HepG2 (cell line): ENCODE measurements at regions not wholly inside any gene's neighbourhood (a gene's known extent, or its start where the extent isn't known, plus 50 kb on each side); places are given as distances from the start of the nearest gene placed in this dataset.
A peak's percentile ranks its signal among the peaks of the same experiment; 100 is the strongest.

Source experiments
- ATAC-seq: fragments of 200-7000 bp; cut with Tn5 transposase; 3 replicates; pipeline ENCODE4 v1.9.1; 2020; ENCODE audit warnings: mild to moderate bottlenecking, moderate library complexity
- BruUV-seq: library from RNA; stranded (reverse); fragments of 400-500 nt; replicated peaks from 2 replicates; lab custom pipeline; 2021; lab: Mats Ljungman, UMichigan
- CTCF ChIA-PET: fragments of 300-600 bp; formaldehyde crosslinking; extraction: SDS; loops from one replicate; lab custom pipeline; 2021; ENCODE audit warnings: low total read pairs, inconsistent platforms, low intra/inter-chr PET ratio; lab: Yijun Ruan, JAX
- POLR2A ChIA-PET: fragments of 350-600 bp; sonication (Branson Sonifier 250); formaldehyde crosslinking; loops from one replicate; lab custom pipeline; 2020; ENCODE audit warnings: antibody characterized with exemption, inconsistent platforms; lab: Yijun Ruan, JAX
- DNase-seq: peaks from one replicate; pipeline ENCODE4 v3.0.0-alpha.2; 2015; ENCODE audit warnings: low spot score
- FAIRE-seq: peaks from 3 replicates; lab custom pipeline; 2011; peaks lifted over from hg19 to GRCh38; lab: Jason Lieb, UNC
- H2AFZ ChIP-seq: one replicate; pipeline ENCODE4 v1.6.1; 2011; ENCODE audit warnings: low read length, inconsistent platforms
- H3K27ac ChIP-seq: fragments of 300-600 bp; 3 replicates; pipeline ENCODE4 v1.8.0; 2011; ENCODE audit warnings: mixed run types, mild to moderate bottlenecking, mixed read lengths, low read length, inconsistent platforms; ENCODE audit not compliant: insufficient read depth; ENCODE audit errors: extremely low read length
- H3K27me3 ChIP-seq, 2 experiments: fragments of 200-600 bp in 1 of 2; 2 replicates in 1 of 2; 3 replicates in 1 of 2; pipeline versions ENCODE4 v1.6.0 to v1.8.0; 2011; ENCODE audit warnings: low read length in 2 of 2, mild to moderate bottlenecking in 2 of 2, moderate library complexity in 2 of 2, inconsistent platforms in 1 of 2; ENCODE audit not compliant: insufficient read depth in 2 of 2, control insufficient read depth in 1 of 2
- H3K36me3 ChIP-seq, 2 experiments: fragments of 200-600 bp in 1 of 2; replicated peaks in 1 of 2; 2 replicates in 1 of 2; 3 replicates in 1 of 2; pipeline versions ENCODE4 v1.5.1 to v1.8.0; 2011; ENCODE audit warnings: low read length in 2 of 2, inconsistent platforms in 1 of 2; ENCODE audit not compliant: insufficient read depth in 2 of 2, control insufficient read depth in 1 of 2
- H3K4me1 ChIP-seq: 2 replicates; pipeline ENCODE4 v1.5.1; 2012; ENCODE audit warnings: low read length, inconsistent platforms; ENCODE audit not compliant: insufficient read depth
- H3K4me2 ChIP-seq: 2 replicates; pipeline ENCODE4 v1.6.0; 2011; ENCODE audit warnings: low read depth, low read length, inconsistent platforms
- H3K4me3 ChIP-seq, 3 experiments: fragments of 200-600 bp in 1 of 3; sonication (generic), shearing (Covaris generic) in 1 of 3; replicated peaks in 1 of 3; 2 replicates each; pipeline ENCODE4 v1.5.1; 2011 to 2016; ENCODE audit warnings: low read length in 3 of 3, inconsistent platforms in 2 of 3, low read depth in 2 of 3, mild to moderate bottlenecking in 2 of 3, control low read depth in 1 of 3, mixed read lengths in 1 of 3; ENCODE audit not compliant: insufficient read depth in 1 of 3
- H3K79me2 ChIP-seq: one replicate; pipeline ENCODE4 v1.6.1; 2011; ENCODE audit warnings: low read length, inconsistent platforms; ENCODE audit not compliant: insufficient read depth
- H3K9ac ChIP-seq: 2 replicates; pipeline ENCODE4 v1.6.0; 2011; ENCODE audit warnings: mild to moderate bottlenecking, low read depth, low read length, inconsistent platforms; ENCODE audit not compliant: insufficient read depth
- H3K9me3 ChIP-seq: 2 replicates; pipeline ENCODE4 v1.5.1; 2012; ENCODE audit warnings: mild to moderate bottlenecking, low read length
- H4K20me1 ChIP-seq: 2 replicates; pipeline ENCODE4 v1.6.0; 2011; ENCODE audit warnings: inconsistent platforms, mild to moderate bottlenecking, low read length, moderate library complexity; ENCODE audit not compliant: insufficient read depth
- DR1 ChIP-seq: sonication (generic); formaldehyde crosslinking; IDR thresholded peaks from 2 replicates; pipeline ENCODE4 v1.8.0; 2021; ENCODE audit warnings: mild to moderate bottlenecking, missing genetic modification reagents, inconsistent platforms
- MAFF ChIP-seq: IDR thresholded peaks from 2 replicates; pipeline ENCODE4 v1.6.1; 2011; ENCODE audit warnings: low read depth, low read length, improper control_type of control experiment
- MAFK ChIP-seq, 2 experiments: IDR thresholded peaks in 1 of 2; conservative IDR thresholded peaks in 1 of 2; 2 replicates each; pipeline ENCODE4 v1.6.1; 2011; ENCODE audit warnings: improper control_type of control experiment in 2 of 2, low read length in 2 of 2
- WGBS: methylation state at CpG from one replicate; pipeline ENCODE4 v1.1.6; 2017; ENCODE audit warnings: low lambda C conversion rate; 5-methylcytosine and 5-hydroxymethylcytosine counted together
- in situ Hi-C: cut with HindIII; loops from 2 replicates; pipeline ENCODE4 v1.10.0; 2017; ENCODE audit warnings: low pct_unique_long_range_greater_than_20kb; ENCODE audit not compliant: extremely low pct_ligation_motif_present
- intact Hi-C: fragments of 100-400 bp; cut with micrococcal nuclease; formaldehyde crosslinking; loops from one replicate; pipeline ENCODE4 v1.10.0; 2022; ENCODE audit not compliant: unreplicated experiment
- TF ChIP-seq, protein P1 (sequence below): sonication (generic); formaldehyde crosslinking; IDR thresholded peaks from 2 replicates; pipeline ENCODE4 v1.5.0; 2020; ENCODE audit warnings: missing genetic modification reagents
- TF ChIP-seq, protein P2 (sequence below): sonication (generic); formaldehyde crosslinking; IDR thresholded peaks from 2 replicates; pipeline ENCODE4 v1.4.0; 2020; ENCODE audit warnings: mild to moderate bottlenecking, missing genetic modification reagents
- TF ChIP-seq, protein P3 (sequence below): sonication (generic); formaldehyde crosslinking; IDR thresholded peaks from 2 replicates; pipeline ENCODE4 v1.4.0; 2020; ENCODE audit warnings: missing genetic modification reagents, low read depth, mild to moderate bottlenecking, borderline replicate concordance

DNA sequence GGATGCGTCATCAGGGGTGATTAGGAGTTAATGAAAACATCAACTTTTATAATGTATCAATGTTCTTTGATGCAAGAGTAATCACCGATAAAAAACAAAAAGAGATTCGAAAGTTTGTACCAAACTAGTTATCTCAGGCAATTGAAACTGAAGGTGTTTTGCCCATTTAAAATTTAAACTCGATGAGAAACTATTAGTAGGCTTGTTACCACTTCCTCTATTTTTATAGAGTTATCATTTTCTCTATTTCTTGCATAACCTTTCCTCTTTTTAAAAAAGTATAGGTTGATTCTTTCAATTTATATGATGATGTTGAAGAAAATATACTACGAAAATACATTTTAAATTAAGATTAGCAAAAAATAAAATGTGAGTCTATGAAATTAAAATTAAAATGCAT is 597.3 kb upstream of the POT1 start (continued):
- TF ChIP-seq, protein P1, sequence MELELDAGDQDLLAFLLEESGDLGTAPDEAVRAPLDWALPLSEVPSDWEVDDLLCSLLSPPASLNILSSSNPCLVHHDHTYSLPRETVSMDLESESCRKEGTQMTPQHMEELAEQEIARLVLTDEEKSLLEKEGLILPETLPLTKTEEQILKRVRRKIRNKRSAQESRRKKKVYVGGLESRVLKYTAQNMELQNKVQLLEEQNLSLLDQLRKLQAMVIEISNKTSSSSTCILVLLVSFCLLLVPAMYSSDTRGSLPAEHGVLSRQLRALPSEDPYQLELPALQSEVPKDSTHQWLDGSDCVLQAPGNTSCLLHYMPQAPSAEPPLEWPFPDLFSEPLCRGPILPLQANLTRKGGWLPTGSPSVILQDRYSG (CRISPR knock-in tag), result no peak

DNA sequence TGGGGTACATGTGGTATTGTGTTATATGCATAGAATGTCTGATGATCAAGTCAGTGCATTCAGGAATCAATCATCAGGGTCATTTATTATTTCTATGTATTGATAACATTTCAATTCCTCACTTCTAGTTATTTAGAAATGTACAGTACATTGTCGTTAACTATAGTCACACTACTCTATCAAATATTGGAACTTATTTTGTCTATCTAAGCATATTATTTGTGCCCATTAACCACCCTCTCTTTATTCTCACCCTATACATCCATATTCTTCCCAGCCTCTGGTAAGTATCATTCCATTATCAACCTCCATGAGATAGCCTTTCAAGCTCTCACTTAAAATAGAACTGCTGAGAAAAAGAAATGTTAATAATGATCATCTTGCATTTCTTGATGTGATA is 596.5 kb upstream of the POT1 start:
- intact Hi-C loops, result no loop called here
- no peak for ATAC-seq
- in situ Hi-C loops, result no loop called here
- H3K9me3 ChIP-seq, result no peaks in the 10 kb centered on the region
- no peak for FAIRE-seq
- H3K27ac ChIP-seq, result no peak overlapping the region
- 3% methylated on average over 1 of the region's 1 CpG for WGBS
- no peak overlapping the region for H3K4me3 ChIP-seq
- H3K9ac ChIP-seq, result no peak overlapping the region
- H3K4me2 ChIP-seq, result no peak overlapping the region
- no peaks in the 10 kb centered on the region for H3K27me3 ChIP-seq
- BruUV-seq, result no TSS peak
- DNase-seq, result no peak
- ChIA-PET POLR2A (no interaction called here), CTCF (no interaction called here)
- H3K79me2 ChIP-seq, result no peaks in the 10 kb centered on the region
- H2AFZ ChIP-seq, result no peak overlapping the region
- H3K36me3 ChIP-seq, result no peaks in the 10 kb centered on the region
- no peaks in the 10 kb centered on the region for H3K4me1 ChIP-seq
- TF ChIP-seq MAFF, result peak; percentile 71
- TF ChIP-seq MAFK (conservative IDR thresholded peaks at IDR 0.05 in 1 of 2, IDR thresholded peaks at IDR 0.05 in 1 of 2; ENCODE audit: low read length in 2 of 2), result peak; percentile 63 to 80
- TF ChIP-seq DR1, result no peak
- no peaks in the 10 kb centered on the region for H4K20me1 ChIP-seq

DNA sequence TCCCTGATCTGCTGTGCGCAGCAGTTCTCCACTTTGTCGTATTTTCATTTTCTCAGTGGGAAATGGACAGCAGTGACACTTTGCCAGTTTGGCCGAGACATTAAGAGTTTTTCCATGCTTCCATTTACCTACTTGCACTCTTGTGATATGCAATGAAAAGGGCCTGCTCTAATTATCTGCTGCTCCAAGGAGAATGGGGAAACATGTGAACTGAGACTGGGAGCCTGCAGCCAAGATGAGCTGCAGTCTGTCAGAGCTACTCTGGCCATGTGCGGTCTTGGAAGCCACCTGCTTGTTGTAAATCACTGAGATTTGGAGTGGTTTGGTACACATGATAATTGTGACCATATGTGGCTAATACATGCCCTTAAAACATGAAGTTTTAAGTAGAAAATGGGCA is 586.6 kb upstream of the POT1 start:
- WGBS, result 4% methylated on average over 4 of the region's 4 CpGs
- no peak for ATAC-seq
- Histone ChIP-seq H3K4me2 (no peak overlapping the region), H2AFZ (no peak overlapping the region), H3K27ac (no peak overlapping the region), H3K4me1 (no peaks in the 10 kb centered on the region), H3K4me3 (no peak overlapping the region), H3K79me2 (no peaks in the 10 kb centered on the region), H3K36me3 (no peaks in the 10 kb centered on the region), H4K20me1 (no peaks in the 10 kb centered on the region), H3K9me3 (no peaks in the 10 kb centered on the region; the same call in 1 of the 2 replicates), H3K9ac (no peak overlapping the region), H3K27me3 (no peaks in the 10 kb centered on the region)
- in situ Hi-C loops (no loop called here), intact Hi-C loops (no loop called here)
- DNase-seq, result no peak
- BruUV-seq, result no TSS peak
- ChIA-PET POLR2A (no interaction called here), CTCF (no interaction called here)
- FAIRE-seq, result no peak
- TF ChIP-seq, protein P2, sequence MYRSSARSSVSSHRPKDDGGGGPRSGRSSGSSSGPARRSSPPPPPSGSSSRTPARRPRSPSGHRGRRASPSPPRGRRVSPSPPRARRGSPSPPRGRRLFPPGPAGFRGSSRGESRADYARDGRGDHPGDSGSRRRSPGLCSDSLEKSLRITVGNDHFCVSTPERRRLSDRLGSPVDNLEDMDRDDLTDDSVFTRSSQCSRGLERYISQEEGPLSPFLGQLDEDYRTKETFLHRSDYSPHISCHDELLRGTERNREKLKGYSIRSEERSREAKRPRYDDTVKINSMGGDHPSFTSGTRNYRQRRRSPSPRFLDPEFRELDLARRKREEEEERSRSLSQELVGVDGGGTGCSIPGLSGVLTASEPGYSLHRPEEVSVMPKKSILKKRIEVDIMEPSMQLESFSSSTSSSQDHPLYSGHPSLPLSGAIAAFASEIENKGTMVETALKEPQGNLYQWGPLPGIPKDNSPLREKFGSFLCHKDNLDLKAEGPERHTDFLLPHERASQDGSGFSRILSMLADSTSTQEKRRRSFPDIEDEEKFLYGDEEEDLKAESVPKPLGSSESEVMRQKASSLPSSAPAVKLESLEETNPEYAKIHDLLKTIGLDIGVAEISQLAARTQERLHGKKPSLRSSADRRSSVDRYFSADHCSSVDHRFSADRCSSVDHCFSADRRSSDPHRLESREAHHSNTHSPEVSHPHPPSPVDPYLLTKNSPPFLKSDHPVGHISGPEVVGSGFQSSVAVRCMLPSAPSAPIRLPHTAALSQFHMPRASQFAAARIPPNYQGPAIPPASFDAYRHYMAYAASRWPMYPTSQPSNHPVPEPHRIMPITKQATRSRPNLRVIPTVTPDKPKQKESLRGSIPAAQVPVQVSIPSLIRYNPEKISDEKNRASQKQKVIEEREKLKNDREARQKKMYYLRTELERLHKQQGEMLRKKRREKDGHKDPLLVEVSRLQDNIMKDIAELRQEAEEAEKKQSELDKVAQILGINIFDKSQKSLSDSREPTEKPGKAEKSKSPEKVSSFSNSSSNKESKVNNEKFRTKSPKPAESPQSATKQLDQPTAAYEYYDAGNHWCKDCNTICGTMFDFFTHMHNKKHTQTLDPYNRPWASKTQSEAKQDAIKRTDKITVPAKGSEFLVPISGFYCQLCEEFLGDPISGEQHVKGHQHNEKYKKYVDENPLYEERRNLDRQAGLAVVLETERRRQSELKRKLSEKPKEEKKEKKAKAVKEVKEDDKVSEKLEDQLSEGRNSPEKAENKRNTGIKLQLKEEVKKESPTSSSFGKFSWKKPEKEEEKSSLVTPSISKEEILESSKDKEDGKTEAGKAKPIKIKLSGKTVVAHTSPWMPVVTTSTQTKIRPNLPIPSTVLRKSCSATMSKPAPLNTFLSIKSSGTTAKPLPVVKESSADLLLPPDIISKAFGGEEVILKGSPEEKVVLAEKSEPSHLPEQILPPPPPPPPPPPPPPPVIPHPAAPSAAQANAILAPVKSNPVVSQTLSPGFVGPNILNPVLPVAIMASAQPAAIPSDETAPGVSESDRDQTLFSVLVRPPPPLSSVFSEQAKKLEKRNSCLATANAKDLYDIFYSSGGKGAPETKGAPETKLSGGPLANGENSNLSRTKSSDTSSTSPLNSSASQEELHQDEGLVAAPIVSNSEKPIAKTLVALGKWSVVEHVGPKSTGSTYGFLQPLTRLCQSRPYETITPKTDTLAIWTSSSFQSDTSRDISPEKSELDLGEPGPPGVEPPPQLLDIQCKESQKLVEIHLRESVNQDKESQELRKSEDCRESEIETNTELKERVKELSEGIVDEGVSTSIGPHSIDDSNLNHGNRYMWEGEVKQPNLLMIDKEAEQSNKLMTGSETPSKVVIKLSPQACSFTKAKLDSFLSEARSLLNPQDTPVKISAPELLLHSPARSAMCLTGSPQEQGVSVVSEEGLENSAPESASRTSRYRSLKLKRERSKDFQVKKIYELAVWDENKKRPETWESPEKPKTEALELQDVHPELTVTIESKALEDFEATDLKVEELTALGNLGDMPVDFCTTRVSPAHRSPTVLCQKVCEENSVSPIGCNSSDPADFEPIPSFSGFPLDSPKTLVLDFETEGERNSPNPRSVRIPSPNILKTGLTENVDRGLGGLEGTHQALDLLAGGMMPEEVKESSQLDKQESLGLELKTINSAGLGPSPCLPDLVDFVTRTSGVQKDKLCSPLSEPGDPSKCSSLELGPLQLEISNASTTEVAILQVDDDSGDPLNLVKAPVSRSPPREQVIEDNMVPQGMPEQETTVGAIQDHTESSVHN (CRISPR knock-in tag), result no peak
- TF ChIP-seq, protein P3, sequence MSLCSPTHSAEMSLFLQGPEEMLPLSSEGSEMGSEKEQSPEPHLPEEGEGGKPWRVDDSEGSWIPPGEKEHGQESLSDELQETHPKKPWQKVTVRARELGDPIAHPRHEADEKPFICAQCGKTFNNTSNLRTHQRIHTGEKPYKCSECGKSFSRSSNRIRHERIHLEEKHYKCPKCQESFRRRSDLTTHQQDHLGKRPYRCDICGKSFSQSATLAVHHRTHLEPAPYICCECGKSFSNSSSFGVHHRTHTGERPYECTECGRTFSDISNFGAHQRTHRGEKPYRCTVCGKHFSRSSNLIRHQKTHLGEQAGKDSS (CRISPR knock-in tag), result no peak
